ENCODE measurements at regions not wholly inside any gene's neighbourhood (a gene's known extent, or its start where the extent isn't known, plus 50 kb on each side); places are given as distances from the start of the nearest gene placed in this dataset.

GRCh38 chr9:73597039-73597438 lies 445.4 kb downstream of the ANXA1 start:
- Histone ChIP-seq H3K36me3 (ENCODE audit: insufficient read depth, low read length) (no peaks in the 10 kb centered on the region), H3K9me3 (ENCODE audit: insufficient read depth, low read depth, low read length) (no peaks in the 10 kb centered on the region), H3K9me2 (replicated peaks; ENCODE audit: low read depth, low read length) (no peaks in the 10 kb centered on the region), H3K79me2 (ENCODE audit: insufficient read depth, low read length) (no peaks in the 10 kb centered on the region), H4K20me1 (ENCODE audit: insufficient read depth, low read length, poor library complexity, severe bottlenecking) (no peaks in the 10 kb centered on the region), H3F3A (ENCODE audit: low read depth) (no peaks in the 10 kb centered on the region), H3K4me2 (ENCODE audit: low read depth, low read length, poor library complexity, severe bottlenecking) (no peak overlapping the region), H3K27me3 (ENCODE audit: insufficient read depth, low read length, poor library complexity, severe bottlenecking) (no peaks in the 10 kb centered on the region), H2AFZ (ENCODE audit: low read length) (no peak overlapping the region), H3K4me1 (ENCODE audit: insufficient read depth, low read length, poor library complexity, severe bottlenecking) (no peaks in the 10 kb centered on the region), H3K9ac (ENCODE audit: low read depth, low read length, poor library complexity, severe bottlenecking) (no peak overlapping the region), H3K4me3 (ENCODE audit: low read length, poor library complexity, severe bottlenecking) (no peak overlapping the region)
- TF ChIP-seq CTCF (conservative IDR thresholded peaks at IDR 0.05; ENCODE audit: low read length) (no peak), EZH2phosphoT487 (IDR thresholded peaks at IDR 0.05; ENCODE audit: borderline replicate concordance) (no peak)

- Histone ChIP-seq H3K27me3 (ENCODE audit: insufficient read depth, low read length, poor library complexity, severe bottlenecking) (no peaks in the 10 kb centered on the region), H3K9ac (ENCODE audit: low read depth, low read length, poor library complexity, severe bottlenecking) (no peak overlapping the region), H3K4me2 (ENCODE audit: low read depth, low read length, poor library complexity, severe bottlenecking) (no peak overlapping the region), H4K20me1 (ENCODE audit: insufficient read depth, low read length, poor library complexity, severe bottlenecking) (no peaks in the 10 kb centered on the region), H3K4me3 (ENCODE audit: low read length, poor library complexity, severe bottlenecking) (no peak overlapping the region), H3F3A (ENCODE audit: low read depth) (no peaks in the 10 kb centered on the region), H2AFZ (ENCODE audit: low read length) (no peak overlapping the region), H3K4me1 (ENCODE audit: insufficient read depth, low read length, poor library complexity, severe bottlenecking) (no peaks in the 10 kb centered on the region), H3K9me3 (ENCODE audit: insufficient read depth, low read depth, low read length) (no peaks in the 10 kb centered on the region), H3K79me2 (ENCODE audit: insufficient read depth, low read length) (no peaks in the 10 kb centered on the region), H3K36me3 (ENCODE audit: insufficient read depth, low read length) (no peaks in the 10 kb centered on the region), H3K9me2 (replicated peaks; ENCODE audit: low read depth, low read length) (no peaks in the 10 kb centered on the region)
- TF ChIP-seq EZH2phosphoT487 (IDR thresholded peaks at IDR 0.05; ENCODE audit: borderline replicate concordance) = no peak
- no peak for TF ChIP-seq CTCF (conservative IDR thresholded peaks at IDR 0.05; ENCODE audit: low read length)
Measured at GRCh38 chr9:73597771-73598170, 446.1 kb downstream of the ANXA1 start.

- no peaks in the 10 kb centered on the region for H3K9me2 ChIP-seq (replicated peaks; ENCODE audit: low read depth, low read length)
- H3K9ac ChIP-seq (ENCODE audit: low read depth, low read length, poor library complexity, severe bottlenecking) = no peak overlapping the region
- no peak overlapping the region for H2AFZ ChIP-seq (ENCODE audit: low read length)
- no peaks in the 10 kb centered on the region for H3K4me1 ChIP-seq (ENCODE audit: insufficient read depth, low read length, poor library complexity, severe bottlenecking)
- H3K79me2 ChIP-seq (ENCODE audit: insufficient read depth, low read length) = no peaks in the 10 kb centered on the region
- H3K36me3 ChIP-seq (ENCODE audit: insufficient read depth, low read length) = no peaks in the 10 kb centered on the region
- no peak overlapping the region for H3K4me2 ChIP-seq (ENCODE audit: low read depth, low read length, poor library complexity, severe bottlenecking)
- no peak for TF ChIP-seq EZH2phosphoT487 (IDR thresholded peaks at IDR 0.05; ENCODE audit: borderline replicate concordance)
- TF ChIP-seq CTCF (conservative IDR thresholded peaks at IDR 0.05; ENCODE audit: low read length) = no peak
- no peak overlapping the region for H3K4me3 ChIP-seq (ENCODE audit: low read length, poor library complexity, severe bottlenecking)
- H3K27me3 ChIP-seq (ENCODE audit: insufficient read depth, low read length, poor library complexity, severe bottlenecking) = no peaks in the 10 kb centered on the region
- no peaks in the 10 kb centered on the region for H4K20me1 ChIP-seq (ENCODE audit: insufficient read depth, low read length, poor library complexity, severe bottlenecking)
- no peaks in the 10 kb centered on the region for H3K9me3 ChIP-seq (ENCODE audit: insufficient read depth, low read depth, low read length)
- no peaks in the 10 kb centered on the region for H3F3A ChIP-seq (ENCODE audit: low read depth)
Measured at GRCh38 chr9:73609381-73609780, 457.7 kb downstream of the ANXA1 start.

Data from Loucy (cell line).